Skeletal muscle cell (primary cell): ENCODE measurements at regions not wholly inside any gene's neighbourhood (a gene's known extent, or its start where the extent isn't known, plus 50 kb on each side); places are given as distances from the start of the nearest gene placed in this dataset.

Experiments
- DNase-seq: peaks from one replicate; pipeline ENCODE4 v3.0.0-alpha.2; 2010; ENCODE audit warnings: low read depth
- H3K4me3 ChIP-seq: 2 replicates; pipeline ENCODE4 v1.5.1; 2011; ENCODE audit warnings: low read depth, mild to moderate bottlenecking, control low read depth, low read length, moderate library complexity

DNA sequence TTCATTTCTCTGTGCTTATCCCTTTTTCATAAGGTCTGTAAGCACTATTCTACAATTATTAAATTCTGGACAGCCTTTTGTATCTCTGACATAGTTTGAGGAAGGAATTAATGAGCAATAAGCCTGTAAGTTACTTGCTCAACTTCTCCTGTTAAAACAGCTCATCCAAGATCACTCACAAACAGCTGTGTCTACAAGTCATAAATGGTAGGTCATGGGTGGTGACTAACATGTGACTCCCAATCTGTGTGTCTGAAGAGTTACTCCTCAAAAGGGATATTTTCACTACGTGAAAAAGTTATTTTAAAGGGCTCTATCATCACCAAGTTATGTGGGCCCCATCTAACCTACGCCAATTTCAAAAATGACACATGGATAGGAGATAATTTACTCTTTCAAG is 145.2 kb upstream of the CBLB start:
- H3K4me3 ChIP-seq, result no peak overlapping the region
- DNase-seq, result peak; percentile 96

DNA sequence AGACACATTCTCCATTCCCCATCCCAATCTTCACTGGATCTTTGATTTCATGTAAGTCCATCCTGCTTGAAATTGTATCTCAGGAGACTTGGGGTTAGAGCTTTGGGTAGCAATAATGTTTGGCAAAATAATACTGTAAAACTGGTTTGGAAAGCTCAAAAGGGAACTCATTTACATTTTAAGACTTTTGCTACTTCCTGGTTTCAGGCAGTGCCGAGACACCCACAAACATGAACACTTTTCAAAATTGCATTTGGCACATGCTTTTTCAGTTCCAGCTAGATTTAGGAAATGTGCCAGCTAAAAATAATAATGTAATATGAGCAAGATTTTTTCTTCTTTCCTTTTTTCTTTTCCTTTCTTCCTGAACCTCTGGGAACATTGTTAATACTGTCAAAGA is 145.7 kb upstream of the CBLB start:
- no peak overlapping the region for H3K4me3 ChIP-seq
- DNase-seq, result no peak

DNA sequence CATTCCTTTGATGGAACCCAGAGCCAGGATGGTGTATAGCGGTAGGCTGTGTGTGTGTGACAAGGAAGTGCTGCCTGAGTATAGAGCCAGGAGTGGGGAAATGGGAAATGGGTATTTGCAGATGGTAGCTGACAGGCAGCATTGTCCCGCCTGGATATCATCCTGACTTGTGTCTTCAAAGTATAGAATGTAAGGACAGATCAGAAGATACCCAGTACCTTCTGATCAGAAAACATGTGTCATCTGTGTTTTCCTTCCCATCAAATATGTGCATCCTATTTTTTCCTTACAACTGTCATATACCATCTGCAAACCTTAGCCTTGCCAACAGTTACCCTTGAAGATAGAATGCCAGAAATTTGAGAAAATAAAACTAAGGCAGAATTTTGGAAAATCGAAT is 146.2 kb upstream of the CBLB start:
- DNase-seq, result no peak
- no peak overlapping the region for H3K4me3 ChIP-seq

- no peak for DNase-seq
- no peak overlapping the region for H3K4me3 ChIP-seq
Observed at GRCh38 chr3:106018102-106018501, 149.3 kb upstream of the CBLB start.

GRCh38 chr3:106018929-106019550 is 150.2 kb upstream of the CBLB start:
- no peak for DNase-seq
- H3K4me3 ChIP-seq, result no peak overlapping the region

DNA sequence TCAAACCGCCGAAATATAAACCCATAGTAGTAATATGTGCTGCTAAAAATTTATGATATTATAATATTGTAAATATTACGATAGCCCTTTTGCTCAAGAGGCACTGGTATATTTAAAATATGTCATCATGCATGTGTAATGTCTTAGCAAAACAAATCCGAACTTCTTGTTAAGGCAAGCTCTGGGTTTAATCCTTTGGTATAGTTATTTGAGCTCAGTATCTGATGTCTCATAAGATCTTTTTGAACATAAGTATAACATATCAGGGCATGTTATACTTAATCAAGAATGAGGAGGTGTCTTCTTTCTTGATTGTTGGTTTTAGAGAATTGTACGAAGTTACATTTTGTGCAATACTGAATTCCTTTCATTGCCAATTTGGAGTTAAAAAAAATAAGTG is 154.1 kb upstream of the CBLB start:
- no peak overlapping the region for H3K4me3 ChIP-seq
- DNase-seq, result no peak

DNA sequence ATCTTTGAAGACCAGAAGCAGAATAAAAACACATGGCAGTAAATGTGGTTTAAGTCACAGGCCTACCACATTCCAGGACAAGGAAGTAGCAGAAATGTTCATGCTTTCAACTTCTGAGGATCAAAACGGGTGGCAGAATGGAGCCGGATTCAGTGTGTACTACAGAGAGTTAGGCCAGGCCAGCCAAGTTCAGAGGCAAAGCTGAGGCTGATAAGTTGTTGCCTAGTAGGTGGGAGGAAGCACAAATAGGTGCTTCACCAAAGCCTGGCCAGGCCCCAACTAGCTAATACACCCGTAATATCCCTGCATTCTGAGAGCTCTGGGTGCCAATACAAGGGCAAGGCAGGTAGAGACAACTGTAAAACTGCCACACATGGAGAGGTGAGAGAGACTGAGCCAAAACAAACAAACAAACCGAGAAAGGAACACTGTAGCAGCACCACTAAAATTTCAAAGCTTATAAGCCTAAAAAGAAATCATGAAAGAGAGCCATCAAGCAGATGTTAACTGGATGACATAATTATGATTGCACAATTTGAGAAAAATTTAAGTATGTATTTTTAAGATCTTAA is 156.4 kb upstream of the CBLB start:
- DNase-seq, result no peak

GRCh38 chr3:106029954-106030626 is 161.3 kb upstream of the CBLB start:
- no peak for DNase-seq

More for the DNA sequence above, 156.4 kb upstream of the CBLB start:
- H3K4me3 ChIP-seq, result no peak overlapping the region

DNA sequence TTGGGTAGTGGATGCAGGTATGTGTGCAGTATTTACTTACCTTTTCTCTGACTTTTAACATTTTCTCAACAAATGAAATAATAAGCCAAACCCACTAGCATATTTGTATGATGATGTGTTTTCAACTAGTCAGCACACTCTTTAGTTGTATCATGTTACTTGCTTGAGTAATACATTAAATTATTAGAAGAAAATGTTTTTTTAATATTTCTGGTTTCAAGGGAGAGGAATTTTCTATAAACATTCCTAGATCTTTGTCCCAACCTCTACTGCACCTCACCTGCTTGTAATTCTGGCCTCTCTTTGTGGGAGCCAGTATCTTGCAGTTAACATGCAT is 161.8 kb upstream of the CBLB start:
- no peak for DNase-seq
- H3K4me3 ChIP-seq, result no peak overlapping the region

More at GRCh38 chr3:106029954-106030626, 161.3 kb upstream of the CBLB start:
- no peak overlapping the region for H3K4me3 ChIP-seq

- H3K4me3 ChIP-seq, result no peak overlapping the region
- no peak for DNase-seq
Observed at GRCh38 chr3:106032479-106032878, 163.7 kb upstream of the CBLB start.

DNA sequence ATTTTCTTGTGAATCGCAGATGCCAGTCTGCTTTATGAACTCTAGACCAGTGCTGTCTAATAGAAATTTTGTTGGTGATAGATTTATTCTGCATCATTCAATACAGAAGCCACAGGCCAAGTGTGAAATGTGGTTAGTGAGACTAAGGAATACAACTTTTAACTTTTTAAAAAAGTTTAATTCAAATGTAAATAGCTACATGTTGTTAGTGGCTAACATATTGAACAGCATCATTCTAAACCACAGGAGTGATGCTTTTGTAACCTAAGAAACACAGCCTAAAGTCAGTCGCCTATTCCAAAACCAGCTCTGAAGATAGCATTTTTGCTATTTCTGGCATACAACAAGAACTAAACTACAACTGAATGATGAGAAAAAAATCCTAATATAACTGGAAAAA is 164.8 kb upstream of the CBLB start:
- H3K4me3 ChIP-seq, result no peak overlapping the region
- no peak for DNase-seq

- no peak overlapping the region for H3K4me3 ChIP-seq
- DNase-seq, result no peak
Observed at GRCh38 chr3:106034313-106034712, 165.5 kb upstream of the CBLB start.

DNA sequence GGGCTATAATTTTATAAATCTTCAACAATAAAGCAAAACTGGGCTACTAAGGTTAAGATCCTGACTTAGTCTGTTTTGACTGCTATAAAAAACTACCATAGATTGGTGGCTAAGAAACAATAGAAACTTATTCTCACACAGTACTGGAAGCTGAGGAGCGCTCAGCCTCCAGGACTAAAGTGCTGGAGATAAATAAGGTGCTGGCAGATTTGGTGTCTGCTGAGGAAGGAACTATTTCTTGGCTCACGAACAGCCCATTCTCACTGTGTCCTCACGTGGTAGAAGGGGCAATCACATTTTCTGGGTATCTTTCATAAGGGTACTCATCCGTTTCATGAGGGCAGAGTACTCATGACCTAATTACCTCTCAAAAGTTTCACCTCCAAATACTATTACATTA is 166.8 kb upstream of the CBLB start:
- DNase-seq, result no peak
- no peak overlapping the region for H3K4me3 ChIP-seq

DNA sequence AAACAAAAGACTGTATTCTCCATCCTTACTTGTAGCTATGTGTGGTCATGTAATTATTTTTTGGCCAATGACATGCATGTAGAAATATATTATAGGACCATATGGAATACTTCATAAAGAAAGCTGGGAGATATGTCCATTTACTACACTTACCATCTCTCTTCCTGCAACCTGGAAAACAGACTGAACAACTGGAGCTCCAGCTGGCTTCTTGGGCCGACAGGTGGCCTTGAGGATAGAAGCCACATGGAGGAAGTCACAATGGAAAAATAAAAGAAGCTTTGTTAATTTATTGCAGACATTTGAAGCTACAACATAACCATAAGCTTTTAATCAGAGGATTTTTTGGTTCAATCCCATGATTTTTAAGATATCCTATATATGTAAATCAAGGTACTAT is 167.9 kb upstream of the CBLB start:
- no peak overlapping the region for H3K4me3 ChIP-seq
- DNase-seq, result no peak

GRCh38 chr3:106047221-106047620 is 178.4 kb upstream of the CBLB start:
- DNase-seq, result no peak
- no peak overlapping the region for H3K4me3 ChIP-seq

- DNase-seq, result no peak
- H3K4me3 ChIP-seq, result no peak overlapping the region
Observed at GRCh38 chr3:106048946-106049481, 180.2 kb upstream of the CBLB start.

DNA sequence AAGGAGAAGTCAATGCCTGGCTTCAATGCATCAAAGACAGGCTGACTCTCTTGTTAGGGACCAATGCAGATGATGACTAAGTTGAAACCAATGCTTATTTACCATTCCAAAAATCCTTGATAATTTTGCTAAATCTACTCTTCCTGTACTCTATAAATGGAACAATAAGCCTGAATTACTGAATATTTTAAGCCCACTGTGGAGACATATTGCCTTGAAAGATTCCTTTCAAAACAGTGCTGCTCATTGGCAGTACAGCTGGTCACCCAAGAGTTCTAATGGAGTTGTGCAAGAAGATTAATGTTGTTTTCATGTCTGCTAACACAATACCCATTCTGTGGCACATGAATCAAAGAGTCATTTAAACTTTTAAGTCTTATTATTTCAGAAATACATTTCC is 181.0 kb upstream of the CBLB start:
- no peak for DNase-seq
- no peak overlapping the region for H3K4me3 ChIP-seq

GRCh38 chr3:106056931-106057330 is 188.1 kb upstream of the CBLB start:
- H3K4me3 ChIP-seq, result no peak overlapping the region
- no peak for DNase-seq

DNA sequence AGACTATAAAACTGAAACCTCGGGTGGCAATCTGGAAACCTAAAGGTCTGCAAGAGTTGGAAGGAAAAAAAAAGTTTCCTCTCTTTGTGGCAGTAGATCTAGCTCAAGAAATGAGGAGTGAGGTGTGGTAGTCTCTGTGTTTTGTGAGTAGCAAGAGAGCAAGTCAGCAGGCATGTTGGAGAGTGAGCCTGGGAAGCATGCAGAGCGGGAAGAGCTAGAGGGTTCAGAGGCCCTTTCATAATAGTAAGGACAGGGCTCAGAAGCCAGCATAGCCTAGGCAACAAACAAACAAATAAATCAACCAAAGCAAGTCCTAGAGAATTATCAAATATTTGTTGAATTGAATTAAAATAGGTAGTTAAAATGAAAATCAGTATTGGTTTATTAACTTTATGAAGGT is 189.7 kb upstream of the CBLB start:
- DNase-seq, result no peak
- H3K4me3 ChIP-seq, result no peak overlapping the region

DNA sequence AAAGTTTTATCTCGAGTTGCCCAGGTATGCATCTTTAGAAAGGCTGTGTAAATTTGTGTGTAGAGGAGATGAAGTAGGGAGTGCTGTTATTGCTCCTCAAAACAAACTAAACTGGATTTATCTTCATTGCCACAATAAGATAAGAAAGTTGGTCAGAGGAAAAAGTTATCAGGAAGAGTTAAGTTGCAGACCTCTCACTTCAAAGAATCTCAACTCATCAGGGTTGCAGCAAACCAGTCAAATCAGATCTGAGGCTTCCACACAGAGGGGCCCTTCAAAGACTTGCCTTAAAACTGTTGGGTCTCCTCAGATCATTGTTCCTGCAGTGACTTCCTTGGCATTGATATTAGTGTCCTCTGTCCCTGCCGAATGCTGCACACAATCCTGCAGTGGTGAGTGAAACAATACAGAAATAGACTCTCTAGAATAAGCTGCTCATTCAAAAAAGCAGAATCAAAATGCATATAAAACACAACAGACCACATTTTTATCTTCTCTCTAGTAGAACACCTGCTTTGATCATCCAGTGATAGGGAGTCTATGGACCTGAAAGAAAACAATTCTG is 191.2 kb upstream of the CBLB start:
- no peak for DNase-seq
- no peak overlapping the region for H3K4me3 ChIP-seq

- DNase-seq, result no peak
- no peak overlapping the region for H3K4me3 ChIP-seq
Observed at GRCh38 chr3:106063909-106064308, 195.1 kb upstream of the CBLB start.
